Urinary bladder (tissue), 3 donors: ENCODE measurements at regions not wholly inside any gene's neighbourhood (a gene's known extent, or its start where the extent isn't known, plus 50 kb on each side); places are given as distances from the start of the nearest gene placed in this dataset.
"Not testable (repeated sequence)": the region's sequence is repeated elsewhere in the genome, so short reads cannot be mapped to it uniquely, and the experiment has no call there.

Source experiments
- DNase-seq: peaks from one replicate; pipeline ENCODE4 v3.0.0-alpha.2; 2015; ENCODE audit errors: extremely low spot score
- H3K27ac ChIP-seq: one replicate; pipeline ENCODE4 v1.5.1; 2013; ENCODE audit warnings: low read depth, mild to moderate bottlenecking, moderate library complexity
- H3K36me3 ChIP-seq: one replicate; pipeline ENCODE4 v1.6.1; 2013; ENCODE audit warnings: mild to moderate bottlenecking, moderate library complexity; ENCODE audit not compliant: insufficient read depth
- H3K4me1 ChIP-seq: one replicate; pipeline ENCODE4 v1.6.1; 2013; ENCODE audit warnings: mild to moderate bottlenecking, moderate library complexity; ENCODE audit not compliant: insufficient read depth
- H3K4me3 ChIP-seq: one replicate; pipeline ENCODE4 v1.5.1; 2013; ENCODE audit warnings: low read depth, low read length
- WGBS: extraction: QIAGEN DNeasy Blood & Tissue Kit; methylation state at CpG from one replicate; pipeline ENCODE4 v1.1.7; 2013; 5-methylcytosine and 5-hydroxymethylcytosine counted together
- donor health status: healthy with polysubstance abuse.
- donor health status: healthy.

DNA sequence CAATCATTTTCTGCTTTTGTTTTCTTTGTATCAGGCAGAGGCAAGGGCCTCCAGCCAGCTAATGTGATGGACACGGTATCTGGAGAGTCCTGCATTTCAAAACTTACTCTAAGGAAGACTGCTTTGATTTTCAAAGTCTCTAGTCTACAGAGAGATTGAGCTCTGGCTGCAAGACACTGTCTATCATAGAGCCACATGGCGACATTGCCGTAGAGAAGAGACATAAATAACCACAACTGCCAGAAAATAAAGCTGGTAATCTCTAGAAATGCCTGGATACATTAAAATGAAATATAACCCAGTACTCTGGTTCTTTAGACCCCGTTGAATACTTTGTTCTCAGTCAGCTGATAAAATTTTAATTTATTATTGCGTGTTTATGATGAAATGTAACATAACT lies 90.8 kb downstream of the OTUD1 start:
- Histone ChIP-seq H3K4me1 (no peaks in the 10 kb centered on the region), H3K27ac (no peak overlapping the region), H3K4me3 (no peak overlapping the region), H3K36me3 (no peaks in the 10 kb centered on the region)
- no peak for DNase-seq
- 48% methylated on average over 5 of the region's 5 CpGs for WGBS

GRCh38 chr10:23530079-23530478 lies 91.2 kb downstream of the OTUD1 start:
- H3K27ac ChIP-seq: no peak overlapping the region
- WGBS: 72% methylated on average over 2 of the region's 2 CpGs
- H3K36me3 ChIP-seq: no peaks in the 10 kb centered on the region
- H3K4me1 ChIP-seq: no peaks in the 10 kb centered on the region
- no peak for DNase-seq
- H3K4me3 ChIP-seq: no peak overlapping the region

GRCh38 chr10:23533212-23533611 lies 94.3 kb downstream of the OTUD1 start:
- no peak overlapping the region for H3K4me3 ChIP-seq
- H3K36me3 ChIP-seq: no peaks in the 10 kb centered on the region
- no peak overlapping the region for H3K27ac ChIP-seq
- 93% methylated on average over 3 of the region's 3 CpGs for WGBS
- DNase-seq: no peak
- no peaks in the 10 kb centered on the region for H3K4me1 ChIP-seq

DNA sequence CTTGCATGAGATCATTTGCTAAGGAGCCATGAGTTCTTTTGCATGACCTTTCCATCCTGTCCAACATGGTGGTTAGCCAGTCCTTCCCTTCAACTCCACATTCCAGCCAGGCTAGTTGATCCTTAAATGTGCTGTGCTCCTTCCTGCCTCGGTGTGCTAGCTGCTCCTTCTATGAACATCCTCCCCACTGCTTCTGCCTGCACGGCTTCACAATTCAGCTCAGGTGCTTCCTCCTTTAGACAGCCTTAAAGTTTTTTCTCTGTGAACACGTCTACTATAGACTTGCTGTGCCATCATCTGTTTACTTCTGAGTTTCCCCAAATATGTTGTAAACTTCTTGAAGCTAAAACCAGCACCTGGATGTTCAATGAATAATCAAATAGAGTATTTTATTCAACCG lies 95.5 kb downstream of the OTUD1 start:
- H3K4me3 ChIP-seq: no peak overlapping the region
- WGBS: 67% methylated on average over 4 of the region's 4 CpGs
- H3K36me3 ChIP-seq: no peaks in the 10 kb centered on the region
- no peak for DNase-seq
- H3K4me1 ChIP-seq: no peaks in the 10 kb centered on the region
- H3K27ac ChIP-seq: no peak overlapping the region

GRCh38 chr10:23534761-23535160 lies 95.9 kb downstream of the OTUD1 start:
- no peaks in the 10 kb centered on the region for H3K4me1 ChIP-seq
- H3K4me3 ChIP-seq: no peak overlapping the region
- no peaks in the 10 kb centered on the region for H3K36me3 ChIP-seq
- DNase-seq: no peak
- 93% methylated on average over 1 of the region's 1 CpG for WGBS
- H3K27ac ChIP-seq: no peak overlapping the region

GRCh38 chr10:23535381-23535780 lies 96.5 kb downstream of the OTUD1 start:
- H3K36me3 ChIP-seq: no peaks in the 10 kb centered on the region
- WGBS: 61% methylated on average over 1 of the region's 1 CpG
- no peaks in the 10 kb centered on the region for H3K4me1 ChIP-seq
- DNase-seq: no peak
- no peak overlapping the region for H3K27ac ChIP-seq
- H3K4me3 ChIP-seq: no peak overlapping the region

DNA sequence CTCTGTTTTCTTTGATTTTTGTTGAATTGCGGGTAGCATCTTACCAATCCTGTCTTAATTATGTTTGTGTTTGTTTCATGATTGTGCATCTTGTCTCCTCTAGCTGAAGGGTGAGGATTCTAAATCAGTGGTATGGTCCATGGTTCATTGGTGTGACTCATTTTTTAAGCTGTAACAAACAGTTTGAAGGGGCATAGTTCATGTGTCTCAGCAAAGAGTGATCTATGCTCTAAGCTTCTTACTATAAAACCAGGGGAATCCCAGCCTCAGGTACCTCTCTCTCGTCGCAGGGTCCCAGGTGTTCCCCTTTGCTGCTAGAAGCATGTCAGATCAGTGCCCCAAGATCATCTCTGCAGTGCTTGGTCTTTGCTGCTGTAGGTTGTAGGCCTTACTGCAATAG lies 100.1 kb downstream of the OTUD1 start:
- Histone ChIP-seq H3K4me3 (no peak overlapping the region), H3K27ac (no peak overlapping the region), H3K4me1 (no peaks in the 10 kb centered on the region), H3K36me3 (no peaks in the 10 kb centered on the region)
- no peak for DNase-seq
- WGBS: 95% methylated on average over 3 of the region's 3 CpGs

DNA sequence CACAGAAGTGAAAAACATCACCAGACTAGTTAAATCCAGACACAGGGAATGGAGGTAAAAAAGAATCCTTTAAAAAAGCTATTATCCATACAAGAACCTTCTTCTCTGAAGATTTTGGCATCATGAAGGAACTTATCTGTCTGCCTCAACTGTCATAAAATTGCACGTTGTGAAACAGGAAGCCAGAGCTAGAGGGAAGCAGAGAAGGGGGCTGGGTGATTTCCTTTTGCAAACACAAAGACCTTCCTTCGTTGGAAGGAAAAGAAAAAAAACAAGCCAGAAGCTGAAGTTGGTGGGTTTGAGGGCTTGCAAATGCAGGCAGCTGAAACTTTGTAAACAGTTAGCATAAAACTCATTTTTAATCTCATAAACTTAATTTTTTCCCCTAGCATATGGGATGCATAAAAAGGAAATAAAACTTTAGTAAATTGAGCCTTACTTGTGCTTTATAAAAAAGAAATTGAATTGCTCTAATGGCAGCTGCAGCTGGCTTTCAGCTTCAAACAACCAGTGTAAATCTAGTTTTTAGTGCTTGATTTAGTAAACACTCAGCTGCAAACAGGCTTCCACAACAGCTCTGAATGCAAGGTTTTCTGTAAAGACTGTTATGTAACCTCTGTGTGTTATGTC lies 101.6 kb downstream of the OTUD1 start:
- Histone ChIP-seq H3K4me3 (no peak overlapping the region), H3K27ac (no peak overlapping the region), H3K4me1 (no peaks in the 10 kb centered on the region), H3K36me3 (no peaks in the 10 kb centered on the region)
- WGBS: 2% methylated on average over 2 of the region's 2 CpGs
- DNase-seq: no peak

GRCh38 chr10:23543691-23544380 lies 105.0 kb downstream of the OTUD1 start:
- 71% methylated on average over 9 of the region's 9 CpGs for WGBS
- Histone ChIP-seq H3K27ac (no peak overlapping the region), H3K36me3 (no peaks in the 10 kb centered on the region), H3K4me1 (no peaks in the 10 kb centered on the region), H3K4me3 (no peak overlapping the region)
- DNase-seq: no peak

GRCh38 chr10:23545866-23546265 lies 107.0 kb downstream of the OTUD1 start:
- H3K27ac ChIP-seq, H3K4me1 ChIP-seq, DNase-seq, H3K36me3 ChIP-seq, H3K4me3 ChIP-seq: not testable (repeated sequence)
- WGBS: 79% methylated on average over 2 of the region's 2 CpGs

DNA sequence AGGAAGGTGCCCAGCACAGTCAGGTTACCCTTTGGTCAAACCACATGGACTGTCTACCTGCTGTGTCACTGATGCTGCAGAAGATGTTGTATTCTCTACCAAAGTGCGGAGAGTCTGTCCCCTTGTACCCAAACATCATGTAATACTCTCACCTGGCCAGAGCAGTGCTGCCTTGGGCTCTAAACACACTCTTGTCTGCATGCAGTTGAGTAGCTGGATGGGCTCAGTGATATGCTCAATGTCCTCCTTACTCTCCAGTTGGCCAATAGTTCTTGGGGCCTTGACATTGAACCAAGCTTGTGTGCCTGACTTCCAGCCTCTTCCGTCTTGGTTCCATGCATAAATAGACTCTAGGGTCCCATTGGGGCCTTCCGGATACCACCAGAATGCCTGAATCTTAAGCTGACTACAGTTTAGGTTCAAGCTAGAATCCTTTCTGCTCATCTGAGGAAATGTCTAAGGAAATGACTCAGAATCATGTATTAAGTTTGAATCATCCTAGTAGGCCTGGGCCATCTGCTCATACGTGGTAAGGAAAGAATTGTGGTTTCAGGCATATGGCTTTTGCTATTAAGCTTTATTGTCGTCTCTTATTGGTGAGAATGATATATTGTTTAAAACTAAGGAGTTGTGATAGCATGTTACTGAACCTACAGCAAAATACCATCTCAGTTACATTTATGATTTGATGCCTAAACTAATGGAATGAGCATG lies 118.0 kb downstream of the OTUD1 start:
- 72% methylated on average over 5 of the region's 5 CpGs for WGBS

GRCh38 chr10:23557777-23558176 lies 118.9 kb downstream of the OTUD1 start:
- no peaks in the 10 kb centered on the region for H3K4me1 ChIP-seq
- H3K36me3 ChIP-seq: no peaks in the 10 kb centered on the region
- H3K27ac ChIP-seq: no peak overlapping the region
- WGBS: 68% methylated on average over 4 of the region's 4 CpGs
- no peak for DNase-seq
- no peak overlapping the region for H3K4me3 ChIP-seq

More for the DNA sequence above, 118.0 kb downstream of the OTUD1 start:
- no peak for DNase-seq
- H3K36me3 ChIP-seq: no peaks in the 10 kb centered on the region
- no peaks in the 10 kb centered on the region for H3K4me1 ChIP-seq
- H3K27ac ChIP-seq: no peak overlapping the region
- no peak overlapping the region for H3K4me3 ChIP-seq

DNA sequence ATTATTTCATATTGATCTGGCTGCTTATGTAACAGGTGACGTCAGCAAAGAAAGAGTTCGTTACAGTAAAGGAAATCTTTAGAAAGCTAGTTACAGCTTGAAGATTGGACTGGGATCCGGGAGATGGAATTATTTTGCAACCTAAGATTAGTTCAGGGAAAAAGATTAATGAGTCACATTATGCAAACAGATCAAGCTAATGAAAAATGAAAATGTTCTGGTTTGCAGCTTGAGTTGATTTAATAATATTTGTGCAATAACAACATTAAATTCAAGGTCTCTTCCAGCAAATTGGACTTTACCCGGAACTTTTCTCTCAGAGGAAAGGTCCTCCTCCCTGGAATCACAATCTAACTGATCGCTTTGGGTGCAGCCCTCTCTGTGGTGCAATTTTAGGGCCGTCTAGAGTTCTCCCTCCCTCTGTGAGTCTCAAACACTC lies 119.5 kb downstream of the OTUD1 start:
- Histone ChIP-seq H3K27ac (no peak overlapping the region), H3K4me1 (no peaks in the 10 kb centered on the region), H3K4me3 (no peak overlapping the region), H3K36me3 (no peaks in the 10 kb centered on the region)
- 71% methylated on average over 6 of the region's 6 CpGs for WGBS
- DNase-seq: no peak

GRCh38 chr10:23568996-23569395 lies 130.1 kb downstream of the OTUD1 start:
- H3K4me3 ChIP-seq: no peak overlapping the region
- no peaks in the 10 kb centered on the region for H3K36me3 ChIP-seq
- H3K27ac ChIP-seq: no peak overlapping the region
- DNase-seq: no peak
- 12% methylated on average over 3 of the region's 3 CpGs for WGBS
- no peaks in the 10 kb centered on the region for H3K4me1 ChIP-seq
